ENCODE measurements at regions not wholly inside any gene's neighbourhood (a gene's known extent, or its start where the extent isn't known, plus 50 kb on each side); places are given as distances from the start of the nearest gene placed in this dataset.

DNA sequence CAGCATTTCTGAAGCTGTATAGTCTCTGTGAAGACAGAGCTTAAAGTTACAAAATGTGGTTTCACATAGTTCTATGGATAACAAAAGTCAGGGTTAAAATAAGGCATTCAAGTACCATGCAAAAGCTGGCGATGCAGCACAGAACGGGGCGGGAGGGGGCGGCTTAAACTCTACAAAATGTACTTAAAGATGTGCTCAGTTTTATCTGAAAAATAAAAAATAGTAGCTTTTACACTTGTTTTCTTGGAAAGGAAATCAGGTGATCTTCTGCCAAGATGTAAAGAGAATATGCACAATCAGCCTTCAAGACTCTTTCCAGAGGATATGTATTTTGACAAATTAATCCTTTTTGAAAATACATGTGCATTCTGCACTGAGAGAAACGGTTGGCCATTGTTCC lies 301.7 kb upstream of the EMCN start:
- TF ChIP-seq, protein P1, sequence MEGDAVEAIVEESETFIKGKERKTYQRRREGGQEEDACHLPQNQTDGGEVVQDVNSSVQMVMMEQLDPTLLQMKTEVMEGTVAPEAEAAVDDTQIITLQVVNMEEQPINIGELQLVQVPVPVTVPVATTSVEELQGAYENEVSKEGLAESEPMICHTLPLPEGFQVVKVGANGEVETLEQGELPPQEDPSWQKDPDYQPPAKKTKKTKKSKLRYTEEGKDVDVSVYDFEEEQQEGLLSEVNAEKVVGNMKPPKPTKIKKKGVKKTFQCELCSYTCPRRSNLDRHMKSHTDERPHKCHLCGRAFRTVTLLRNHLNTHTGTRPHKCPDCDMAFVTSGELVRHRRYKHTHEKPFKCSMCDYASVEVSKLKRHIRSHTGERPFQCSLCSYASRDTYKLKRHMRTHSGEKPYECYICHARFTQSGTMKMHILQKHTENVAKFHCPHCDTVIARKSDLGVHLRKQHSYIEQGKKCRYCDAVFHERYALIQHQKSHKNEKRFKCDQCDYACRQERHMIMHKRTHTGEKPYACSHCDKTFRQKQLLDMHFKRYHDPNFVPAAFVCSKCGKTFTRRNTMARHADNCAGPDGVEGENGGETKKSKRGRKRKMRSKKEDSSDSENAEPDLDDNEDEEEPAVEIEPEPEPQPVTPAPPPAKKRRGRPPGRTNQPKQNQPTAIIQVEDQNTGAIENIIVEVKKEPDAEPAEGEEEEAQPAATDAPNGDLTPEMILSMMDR (conservative IDR thresholded peaks at IDR 0.05; ENCODE audit: low read depth, low read length): no peak
- TF ChIP-seq SMC3 (IDR thresholded peaks at IDR 0.05; ENCODE audit: low read depth, low read length): no peak
- TF ChIP-seq POLR2A (IDR thresholded peaks at IDR 0.05; ENCODE audit: low read depth, low read length): no peak
- TF ChIP-seq, protein P2, sequence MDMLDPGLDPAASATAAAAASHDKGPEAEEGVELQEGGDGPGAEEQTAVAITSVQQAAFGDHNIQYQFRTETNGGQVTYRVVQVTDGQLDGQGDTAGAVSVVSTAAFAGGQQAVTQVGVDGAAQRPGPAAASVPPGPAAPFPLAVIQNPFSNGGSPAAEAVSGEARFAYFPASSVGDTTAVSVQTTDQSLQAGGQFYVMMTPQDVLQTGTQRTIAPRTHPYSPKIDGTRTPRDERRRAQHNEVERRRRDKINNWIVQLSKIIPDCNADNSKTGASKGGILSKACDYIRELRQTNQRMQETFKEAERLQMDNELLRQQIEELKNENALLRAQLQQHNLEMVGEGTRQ (IDR thresholded peaks at IDR 0.05; ENCODE audit: low read depth, low read length): no peak
- no peak for TF ChIP-seq FOS (IDR thresholded peaks at IDR 0.05; ENCODE audit: low read depth, low read length)
- no peak for TF ChIP-seq CEBPB (IDR thresholded peaks at IDR 0.05; ENCODE audit: low read depth, low read length)
- no peak for TF ChIP-seq ELK1 (IDR thresholded peaks at IDR 0.05; ENCODE audit: borderline replicate concordance, low read depth, low read length)
- TF ChIP-seq MXI1 (IDR thresholded peaks at IDR 0.05; ENCODE audit: borderline replicate concordance, low read depth, low read length): no peak
- no peak for TF ChIP-seq MAZ (IDR thresholded peaks at IDR 0.05; ENCODE audit: borderline replicate concordance, low read depth, low read length)
- no peak for TF ChIP-seq MAFK (IDR thresholded peaks at IDR 0.05; ENCODE audit: low read depth, low read length)
- no peak for TF ChIP-seq RCOR1 (IDR thresholded peaks at IDR 0.05; ENCODE audit: insufficient replicate concordance, low read length)
- no peak for TF ChIP-seq RFX5 (IDR thresholded peaks at IDR 0.05; ENCODE audit: low read depth, low read length)
- no peak for TF ChIP-seq RAD21 (IDR thresholded peaks at IDR 0.05; ENCODE audit: low read length)

Measured in IMR-90 (cell line).